GM18498 (cell line): ENCODE measurements at regions not wholly inside any gene's neighbourhood (a gene's known extent, or its start where the extent isn't known, plus 50 kb on each side); places are given as distances from the start of the nearest gene placed in this dataset.

Experiments
- ATAC-seq: cut with Tn5 transposase; IDR thresholded peaks from one replicate; pipeline ENCODE4 v1.9.1; 2021; ENCODE audit warnings: mild to moderate bottlenecking, moderate library complexity; ENCODE audit not compliant: unreplicated experiment

- no peak for ATAC-seq
Measured at GRCh38 chr6:44050872-44051505, 76.3 kb downstream of the MRPL14 start.

GRCh38 chr6:44049989-44050871 lies 77.0 kb downstream of the MRPL14 start:
- no peak for ATAC-seq

GRCh38 chr6:44049163-44049988 lies 77.9 kb downstream of the MRPL14 start:
- ATAC-seq = peak; percentile 68

DNA sequence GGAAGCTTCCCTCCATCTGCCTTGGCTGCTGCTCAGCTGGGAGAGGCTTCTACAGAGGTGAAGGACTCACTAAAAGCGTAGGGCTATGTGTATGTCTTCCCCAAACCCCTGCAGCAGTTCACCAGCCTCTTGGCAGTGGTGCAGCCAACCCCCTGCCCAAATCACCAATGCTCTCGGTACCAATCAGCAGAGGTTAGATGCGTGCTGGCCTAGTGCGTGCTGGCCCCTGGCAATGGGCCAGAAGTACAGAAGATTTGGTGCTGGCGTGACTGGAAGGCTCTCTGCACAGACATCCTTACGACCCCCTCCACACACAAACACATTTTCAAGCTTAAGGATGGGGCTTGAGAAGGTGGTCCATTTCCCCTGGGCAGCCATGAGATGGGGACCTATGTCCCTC lies 79.0 kb downstream of the MRPL14 start:
- no peak for ATAC-seq

DNA sequence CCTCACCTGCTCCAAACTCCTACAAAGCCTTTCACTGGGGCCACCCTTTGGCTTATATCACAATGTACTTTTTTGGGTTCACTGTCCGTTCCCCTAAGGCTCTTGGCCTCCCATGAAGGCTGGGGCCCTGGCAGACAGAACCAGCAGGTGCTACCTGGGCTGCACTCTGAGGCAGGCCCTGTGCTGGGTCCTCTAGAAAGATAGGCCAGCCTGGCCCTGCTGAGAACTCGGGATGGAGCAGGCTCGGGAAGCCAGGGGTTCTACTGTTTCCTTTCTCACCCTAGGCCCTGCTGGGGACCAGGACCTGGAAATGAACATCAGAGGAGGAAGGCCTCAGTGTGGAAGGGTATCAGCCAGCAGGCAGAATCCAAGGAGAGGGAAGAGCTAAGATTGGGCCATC lies 79.5 kb downstream of the MRPL14 start:
- no peak for ATAC-seq

DNA sequence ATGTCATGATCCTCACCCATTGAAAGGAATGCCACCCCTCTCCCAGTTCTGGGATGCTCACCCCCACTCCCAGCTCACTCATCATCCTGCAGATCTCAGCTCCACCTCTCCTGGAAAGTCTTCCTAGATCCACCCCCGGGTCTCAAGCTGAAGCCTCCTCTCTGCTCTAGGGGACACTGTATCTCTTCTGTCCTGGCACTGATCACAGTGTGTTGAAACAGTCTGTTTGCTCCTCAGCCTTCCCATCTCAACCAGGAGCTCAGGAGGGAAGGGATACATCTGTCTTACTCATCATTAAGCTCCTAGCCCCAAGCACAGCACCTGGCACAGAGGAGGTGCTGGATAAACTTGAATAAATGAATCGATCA lies 80.1 kb downstream of the MRPL14 start:
- ATAC-seq = no peak

- no peak for ATAC-seq
Measured at GRCh38 chr6:44046516-44047178, 80.6 kb downstream of the MRPL14 start.

GRCh38 chr6:44045672-44046015 lies 81.6 kb downstream of the MRPL14 start:
- ATAC-seq = no peak

DNA sequence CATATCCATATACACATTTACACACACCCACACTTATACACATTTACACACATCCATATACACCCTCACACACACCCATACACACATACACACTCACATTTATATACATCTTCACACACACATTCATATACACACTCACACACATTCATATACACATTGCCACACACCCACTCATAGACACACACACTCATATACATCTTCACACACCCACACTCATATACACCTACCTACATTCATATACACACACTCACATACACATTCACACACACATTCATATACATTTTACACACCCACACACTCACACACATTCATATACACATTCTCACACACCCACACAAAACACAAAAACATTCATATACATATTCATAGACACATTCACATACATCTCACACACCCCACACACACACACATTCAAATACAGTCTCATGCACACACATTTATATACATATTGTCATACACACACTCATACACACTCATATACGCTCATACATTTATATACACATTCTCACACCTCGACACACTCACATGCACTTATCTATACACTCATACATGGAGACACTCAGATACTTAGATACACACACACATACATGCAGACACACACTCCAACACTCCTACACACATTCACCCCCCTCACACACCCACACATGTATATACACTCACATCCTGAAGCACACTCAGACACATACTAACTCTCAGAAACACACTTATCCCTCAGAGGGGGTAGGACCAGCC lies 82.1 kb downstream of the MRPL14 start:
- ATAC-seq = no peak

- no peak for ATAC-seq
Measured at GRCh38 chr6:44044154-44044539, 83.1 kb downstream of the MRPL14 start.

DNA sequence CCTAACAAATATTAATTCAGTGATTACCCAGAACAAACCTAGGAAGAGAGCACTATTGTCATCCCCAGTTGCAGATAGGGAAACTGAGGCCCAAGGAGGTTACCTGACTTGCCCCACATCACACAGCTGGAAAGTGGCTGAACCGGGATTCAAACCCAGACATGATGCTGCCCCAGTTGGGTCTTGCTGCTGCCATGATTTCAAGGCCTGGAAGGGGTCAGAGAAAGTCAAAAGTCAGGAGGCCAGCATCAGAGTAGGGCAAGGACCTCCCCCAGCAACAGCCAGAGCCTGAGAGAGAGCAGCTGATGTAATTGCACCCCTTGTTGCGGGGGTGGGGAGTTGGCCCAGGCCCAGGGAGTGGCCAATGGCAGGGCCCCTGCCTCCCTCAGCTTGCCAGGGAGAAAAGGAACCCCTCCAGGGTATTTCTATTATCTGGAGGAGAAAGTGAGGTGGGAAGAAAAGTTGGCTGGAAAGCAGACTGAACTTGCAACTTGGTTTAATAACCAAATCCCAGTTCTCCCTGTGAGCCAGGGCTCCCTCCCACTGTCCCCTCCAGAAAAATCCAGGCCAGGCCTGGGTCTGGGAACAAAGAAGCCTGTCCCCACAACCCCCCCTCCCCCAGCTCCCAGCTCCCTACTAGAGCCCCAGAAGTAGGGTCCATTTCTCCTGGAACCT lies 83.6 kb downstream of the MRPL14 start:
- ATAC-seq = no peak

DNA sequence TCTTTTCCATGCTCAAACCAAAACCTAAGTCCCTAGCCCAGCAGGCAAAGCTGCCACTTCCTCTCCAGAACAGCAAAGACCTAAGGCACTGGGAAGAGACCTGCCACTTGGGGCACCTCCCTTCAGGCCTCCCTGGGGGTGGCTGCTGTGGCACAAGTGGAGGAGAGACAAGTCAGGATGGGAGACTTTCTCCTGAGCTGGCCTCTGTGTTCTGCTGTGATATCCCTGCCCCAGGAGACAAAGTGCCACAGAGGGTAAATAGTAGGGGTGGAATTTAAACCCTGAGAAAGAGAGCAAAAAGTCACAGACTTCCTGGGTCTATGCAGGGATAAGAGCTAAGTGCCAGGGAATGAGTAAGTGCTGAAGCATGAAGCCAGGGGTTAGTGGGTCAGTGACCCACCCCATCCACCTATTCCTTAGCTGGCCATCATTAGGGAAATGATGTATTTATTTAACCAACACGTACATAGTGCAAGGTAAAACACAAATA lies 84.2 kb downstream of the MRPL14 start:
- no peak for ATAC-seq

- no peak for ATAC-seq
Measured at GRCh38 chr6:44042261-44042988, 84.8 kb downstream of the MRPL14 start.

DNA sequence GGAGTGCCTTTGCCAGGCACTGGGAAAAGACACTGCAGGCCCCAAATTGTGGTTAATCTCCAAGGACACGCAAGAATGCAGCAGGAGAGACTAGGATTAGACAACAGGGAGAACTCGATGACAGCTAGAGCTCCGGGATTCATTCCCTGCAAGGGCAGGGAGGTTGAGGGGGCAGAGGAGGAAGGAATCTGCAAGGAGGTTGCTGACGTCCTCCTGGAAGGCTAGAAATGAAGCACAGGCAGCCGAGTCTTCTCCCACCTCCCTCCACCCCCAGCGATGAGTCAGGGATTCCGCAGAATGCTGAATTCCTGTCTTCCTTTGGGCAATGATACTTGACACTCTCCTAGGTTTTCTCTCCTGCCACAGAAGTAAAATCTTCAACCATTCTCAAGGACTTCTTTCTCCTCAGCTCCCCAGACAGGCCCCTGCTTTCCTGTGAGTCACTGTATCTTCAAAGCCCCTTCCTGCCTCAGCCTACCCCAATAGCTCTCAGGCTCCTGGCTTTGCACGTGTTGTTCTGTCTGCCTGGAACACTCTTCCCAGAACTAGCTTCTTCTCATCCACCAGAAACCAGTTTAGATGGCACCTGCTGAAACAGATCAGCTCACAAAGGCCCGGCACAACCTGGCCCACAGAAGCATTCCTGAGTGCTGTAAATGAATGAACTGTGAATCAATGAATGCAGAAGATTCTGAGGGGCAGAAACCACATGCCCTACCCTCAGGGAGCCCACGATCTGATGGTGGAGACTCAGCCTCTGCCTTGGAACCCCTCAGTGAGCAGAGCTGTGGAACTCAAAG lies 85.6 kb downstream of the MRPL14 start:
- no peak for ATAC-seq

GRCh38 chr6:44040786-44041185 lies 86.5 kb downstream of the MRPL14 start:
- no peak for ATAC-seq

- no peak for ATAC-seq
Measured at GRCh38 chr6:44039839-44040350, 87.4 kb downstream of the MRPL14 start.

DNA sequence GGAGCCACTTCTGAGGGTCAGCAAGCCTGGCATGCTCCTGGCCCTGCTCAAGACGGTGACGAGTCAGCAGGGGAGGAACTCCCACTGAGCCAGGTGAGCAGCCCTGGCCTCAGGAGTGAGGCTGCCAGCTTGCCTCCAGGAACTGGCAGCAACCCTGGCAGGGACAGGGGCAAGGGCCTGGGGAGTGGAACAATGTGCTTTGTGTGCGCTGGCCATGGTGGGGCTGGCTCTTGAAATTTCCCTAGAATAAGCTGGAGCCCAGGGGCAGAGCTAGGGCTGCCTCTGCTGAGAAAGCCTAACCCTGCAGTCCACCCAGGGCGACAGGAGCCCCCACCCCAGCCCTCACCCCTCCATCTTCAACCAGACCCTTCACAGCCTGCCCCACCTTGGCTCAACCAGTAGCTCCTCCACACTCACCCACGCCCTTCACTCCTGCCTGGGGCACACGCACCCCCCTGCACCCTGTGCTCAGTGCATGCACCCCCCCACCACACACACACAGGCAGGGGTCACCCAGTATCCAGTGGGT lies 88.0 kb downstream of the MRPL14 start:
- ATAC-seq = no peak

DNA sequence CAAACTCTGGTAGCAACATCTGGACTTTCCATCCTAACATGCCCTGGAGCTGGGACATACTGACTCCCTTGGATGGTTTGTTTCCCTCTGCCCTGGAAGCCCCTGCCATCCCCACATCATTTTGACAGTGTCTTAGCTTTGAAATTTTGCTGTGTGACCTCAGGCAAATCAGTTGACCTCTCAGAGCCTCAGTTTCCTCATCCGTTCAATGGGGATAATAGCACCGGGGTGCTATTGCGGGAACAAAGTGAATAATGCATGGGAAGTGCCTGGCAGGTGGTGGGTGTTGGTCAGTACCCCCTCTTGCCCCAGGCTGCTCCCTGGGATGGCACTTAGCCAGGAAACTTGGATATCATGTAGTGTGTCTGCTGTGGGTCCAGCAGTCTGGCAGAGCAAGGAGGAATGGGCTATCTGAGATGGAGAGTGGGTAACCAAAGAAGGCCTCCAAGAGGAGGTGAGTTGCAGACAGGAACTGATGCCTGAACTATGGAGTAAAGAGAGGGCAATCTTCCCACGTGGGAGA lies 88.6 kb downstream of the MRPL14 start:
- ATAC-seq = no peak
